Panc1 (cell line): ENCODE measurements at regions not wholly inside any gene's neighbourhood (a gene's known extent, or its start where the extent isn't known, plus 50 kb on each side); places are given as distances from the start of the nearest gene placed in this dataset.

ENCODE experiments used
- ATAC-seq: fragments of 200-7000 bp; cut with Tn5 transposase; 2 replicates; pipeline ENCODE4 v1.9.1; 2020; ENCODE audit warnings: mild to moderate bottlenecking, moderate library complexity
- BruUV-seq: library from RNA; stranded (reverse); fragments of 400-500 nt; replicated peaks from 2 replicates; lab custom pipeline; 2021; lab: Mats Ljungman, UMichigan
- CTCF ChIA-PET: fragments of 300-600 bp; sonication (Branson Sonifier 250); formaldehyde crosslinking; loops from one replicate; lab custom pipeline; 2022; ENCODE audit warnings: antibody characterized with exemption; lab: Charles Lee
- POLR2A ChIA-PET: fragments of 300-600 bp; sonication (Branson Sonifier 250); formaldehyde crosslinking; loops from one replicate; lab custom pipeline; 2022; ENCODE audit warnings: antibody characterized with exemption; lab: Charles Lee
- DNase-seq: peaks from one replicate; pipeline ENCODE4 v3.0.0-alpha.2; 2010; ENCODE audit warnings: low read depth, low spot score
- H3K27ac ChIP-seq: 2 replicates; pipeline ENCODE4 v1.5.1; 2011; ENCODE audit warnings: mild to moderate bottlenecking, low read length, inconsistent platforms
- H3K27me3 ChIP-seq: fragments of 200-500 bp; sonication (Bioruptor generic); 2 replicates; pipeline ENCODE4 v1.6.0; 2014; ENCODE audit warnings: low read length, inconsistent platforms; ENCODE audit not compliant: control insufficient read depth, insufficient read depth
- H3K36me3 ChIP-seq: fragments of 200-500 bp; sonication (Bioruptor generic); 2 replicates; pipeline ENCODE4 v1.5.1; 2014; ENCODE audit warnings: inconsistent platforms, mild to moderate bottlenecking, low read length, moderate library complexity; ENCODE audit not compliant: control insufficient read depth, insufficient read depth
- H3K4me1 ChIP-seq: 2 replicates; pipeline ENCODE4 v1.5.1; 2011; ENCODE audit warnings: inconsistent platforms, mild to moderate bottlenecking, low read length, moderate library complexity; ENCODE audit not compliant: control insufficient read depth, insufficient read depth
- H3K4me3 ChIP-seq, 2 experiments: 2 replicates each; pipeline ENCODE4 v1.5.1; 2011 to 2012; ENCODE audit warnings: low read depth in 2 of 2, low read length in 2 of 2, mild to moderate bottlenecking in 2 of 2, inconsistent platforms in 1 of 2, moderate library complexity in 1 of 2
- H3K9me3 ChIP-seq: fragments of 200-500 bp; sonication (Bioruptor generic); 2 replicates; pipeline ENCODE4 v1.5.1; 2014; ENCODE audit warnings: low read depth, mild to moderate bottlenecking, inconsistent platforms, low read length, moderate library complexity; ENCODE audit not compliant: control insufficient read depth, insufficient read depth
- CTCF ChIP-seq: fragments of 450-650 bp; IDR thresholded peaks from 2 replicates; pipeline ENCODE4 v1.5.1; 2017; ENCODE audit warnings: mild to moderate bottlenecking
- POLR2AphosphoS5 ChIP-seq: IDR thresholded peaks from 2 replicates; pipeline ENCODE4 v1.6.1; 2012; ENCODE audit warnings: mild to moderate bottlenecking, low read depth, low read length, moderate library complexity
- SIN3A ChIP-seq: IDR thresholded peaks from 2 replicates; pipeline ENCODE4 v1.6.1; 2012; ENCODE audit warnings: low read depth, mild to moderate bottlenecking, low read length, moderate library complexity, borderline replicate concordance; ENCODE audit not compliant: insufficient read depth
- TCF7L2 ChIP-seq: IDR thresholded peaks from 2 replicates; pipeline ENCODE4 v1.6.1; 2011; ENCODE audit warnings: mild to moderate bottlenecking, low read depth, low read length, inconsistent platforms
- in situ Hi-C: cut with HindIII; loops from 2 replicates; pipeline ENCODE4 v1.10.0; 2016; ENCODE audit warnings: low sequenced_read_pairs, low pct_unique_long_range_greater_than_20kb
- intact Hi-C: fragments of 100-400 bp; cut with micrococcal nuclease; formaldehyde crosslinking; loops from one replicate; pipeline ENCODE4 v1.10.0; 2022; ENCODE audit not compliant: unreplicated experiment
- TF ChIP-seq, protein P1 (sequence below), 2 experiments: IDR thresholded peaks; 2 replicates each; pipeline ENCODE4 v1.6.1; 2011 to 2012; ENCODE audit warnings: low read depth in 2 of 2, control low read depth in 1 of 2, low read length in 1 of 2, mild to moderate bottlenecking in 1 of 2, moderate library complexity in 1 of 2; ENCODE audit not compliant: insufficient read depth in 1 of 2

DNA sequence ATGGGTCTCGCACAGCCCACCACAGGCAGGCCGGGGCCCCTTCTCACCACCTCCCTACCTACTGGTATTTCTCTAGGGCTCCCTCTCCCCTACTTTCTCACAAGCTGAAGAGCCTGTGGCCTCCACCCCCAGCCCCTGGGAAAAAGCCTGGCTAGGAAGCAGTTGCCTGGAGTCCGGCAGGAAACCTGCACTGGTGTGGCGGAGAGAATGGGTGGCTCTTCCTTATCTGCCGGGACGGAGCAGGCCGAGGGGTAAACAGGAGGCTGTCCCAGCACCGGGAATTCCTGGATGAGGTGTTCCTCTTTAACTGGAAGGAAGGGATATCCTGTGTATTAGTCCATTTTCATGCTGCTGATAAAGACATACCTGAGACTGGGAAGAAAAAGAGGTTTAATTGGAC is 125.8 kb downstream of the TLR5 start:
- Histone ChIP-seq H3K4me3 (no peak overlapping the region), H3K4me1 (no peaks in the 10 kb centered on the region), H3K9me3 (no peaks in the 10 kb centered on the region), H3K27me3 (0 out of 2 replicates have a peak, but pooled peaks cover 2% of the 10 kb centered on the region), H3K36me3 (no peaks in the 10 kb centered on the region), H3K27ac (no peak overlapping the region)
- ChIA-PET CTCF (no interaction called here), POLR2A (no interaction called here)
- no peak for DNase-seq
- intact Hi-C loops = no loop called here
- ATAC-seq = no peak
- in situ Hi-C loops = no loop called here
- TF ChIP-seq SIN3A (no peak), TCF7L2 (no peak), POLR2AphosphoS5 (no peak), CTCF (no peak)
- TF ChIP-seq, protein P1, sequence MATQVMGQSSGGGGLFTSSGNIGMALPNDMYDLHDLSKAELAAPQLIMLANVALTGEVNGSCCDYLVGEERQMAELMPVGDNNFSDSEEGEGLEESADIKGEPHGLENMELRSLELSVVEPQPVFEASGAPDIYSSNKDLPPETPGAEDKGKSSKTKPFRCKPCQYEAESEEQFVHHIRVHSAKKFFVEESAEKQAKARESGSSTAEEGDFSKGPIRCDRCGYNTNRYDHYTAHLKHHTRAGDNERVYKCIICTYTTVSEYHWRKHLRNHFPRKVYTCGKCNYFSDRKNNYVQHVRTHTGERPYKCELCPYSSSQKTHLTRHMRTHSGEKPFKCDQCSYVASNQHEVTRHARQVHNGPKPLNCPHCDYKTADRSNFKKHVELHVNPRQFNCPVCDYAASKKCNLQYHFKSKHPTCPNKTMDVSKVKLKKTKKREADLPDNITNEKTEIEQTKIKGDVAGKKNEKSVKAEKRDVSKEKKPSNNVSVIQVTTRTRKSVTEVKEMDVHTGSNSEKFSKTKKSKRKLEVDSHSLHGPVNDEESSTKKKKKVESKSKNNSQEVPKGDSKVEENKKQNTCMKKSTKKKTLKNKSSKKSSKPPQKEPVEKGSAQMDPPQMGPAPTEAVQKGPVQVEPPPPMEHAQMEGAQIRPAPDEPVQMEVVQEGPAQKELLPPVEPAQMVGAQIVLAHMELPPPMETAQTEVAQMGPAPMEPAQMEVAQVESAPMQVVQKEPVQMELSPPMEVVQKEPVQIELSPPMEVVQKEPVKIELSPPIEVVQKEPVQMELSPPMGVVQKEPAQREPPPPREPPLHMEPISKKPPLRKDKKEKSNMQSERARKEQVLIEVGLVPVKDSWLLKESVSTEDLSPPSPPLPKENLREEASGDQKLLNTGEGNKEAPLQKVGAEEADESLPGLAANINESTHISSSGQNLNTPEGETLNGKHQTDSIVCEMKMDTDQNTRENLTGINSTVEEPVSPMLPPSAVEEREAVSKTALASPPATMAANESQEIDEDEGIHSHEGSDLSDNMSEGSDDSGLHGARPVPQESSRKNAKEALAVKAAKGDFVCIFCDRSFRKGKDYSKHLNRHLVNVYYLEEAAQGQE (IDR thresholded peaks at IDR 0.05; ENCODE audit: insufficient read depth in 1 of 2, low read depth in 2 of 2, low read length in 1 of 2) = no peak
- no TSS peak for BruUV-seq

DNA sequence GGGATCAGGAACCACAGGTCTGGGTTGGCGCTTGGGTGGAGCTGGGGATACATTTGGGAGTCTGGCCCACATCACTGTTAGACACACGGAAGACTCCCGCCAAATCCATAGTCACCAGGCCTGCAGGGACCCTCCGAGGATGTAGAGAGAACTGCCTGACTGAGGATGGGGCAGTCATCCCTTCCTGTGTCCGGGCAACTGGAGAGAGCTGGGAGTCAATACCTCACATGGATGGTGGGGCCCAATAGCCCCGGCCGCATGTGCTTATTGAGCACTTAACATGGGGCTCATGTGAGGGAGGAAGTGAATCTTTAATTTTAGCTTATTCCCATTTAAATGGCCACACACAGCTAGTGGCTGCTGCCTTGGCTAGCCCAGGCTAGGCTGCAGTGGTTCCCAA is 124.5 kb downstream of the TLR5 start:
- ATAC-seq = no peak
- in situ Hi-C loops = no loop called here
- no TSS peak for BruUV-seq
- intact Hi-C loops = no loop called here
- H3K4me1 ChIP-seq = no peaks in the 10 kb centered on the region
- H3K27ac ChIP-seq = no peak overlapping the region
- ChIA-PET CTCF (no interaction called here), POLR2A (no interaction called here)
- H3K9me3 ChIP-seq = no peaks in the 10 kb centered on the region
- 0 out of 2 replicates have a peak, but pooled peaks cover 1% of the 10 kb centered on the region for H3K27me3 ChIP-seq
- H3K36me3 ChIP-seq = no peaks in the 10 kb centered on the region
- no peak for DNase-seq
- no peak overlapping the region for H3K4me3 ChIP-seq
- TF ChIP-seq TCF7L2 (no peak), POLR2AphosphoS5 (no peak), SIN3A (no peak), CTCF (no peak)
- TF ChIP-seq, protein P1 (IDR thresholded peaks at IDR 0.05; ENCODE audit: insufficient read depth in 1 of 2, low read depth in 2 of 2, low read length in 1 of 2) = no peak
